K562 (cell line): ENCODE measurements at regions not wholly inside any gene's neighbourhood (a gene's known extent, or its start where the extent isn't known, plus 50 kb on each side); places are given as distances from the start of the nearest gene placed in this dataset.

ENCODE experiments used
- ATAC-seq: fragments of 200-7000 bp; cut with Tn5 transposase; 3 replicates; pipeline ENCODE4 v1.9.1; 2020; ENCODE audit warnings: moderate library complexity
- BruUV-seq: library from RNA; stranded (reverse); fragments of 400-500 nt; replicated peaks from 2 replicates; lab custom pipeline; 2021; lab: Mats Ljungman, UMichigan
- CTCF ChIA-PET: fragments of 300-600 bp; formaldehyde crosslinking; extraction: SDS; loops from one replicate; lab custom pipeline; 2021; ENCODE audit warnings: low intra/inter-chr PET ratio; lab: Yijun Ruan, JAX
- POLR2A ChIA-PET: fragments of 300-600, 350-650 bp; sonication (Branson Sonifier 250); formaldehyde crosslinking; extraction: SDS; loops from one replicate; lab custom pipeline; 2021; ENCODE audit warnings: antibody characterized with exemption, inconsistent platforms; lab: Yijun Ruan, JAX
- DNase-seq, 4 experiments: peaks; one replicate each; pipeline versions ENCODE4 v3.0.0 to v3.0.0-alpha.2; 2011 to 2018; ENCODE audit warnings: low spot score in 3 of 4, mixed read lengths in 3 of 4; ENCODE audit errors: extremely low read depth in 1 of 4
- FAIRE-seq: peaks from 2 replicates; lab custom pipeline; 2011; peaks lifted over from hg19 to GRCh38; lab: Jason Lieb, UNC
- H2AFZ ChIP-seq: 2 replicates; pipeline ENCODE4 v1.6.0; 2011; ENCODE audit warnings: low read depth, low read length, control low read depth, inconsistent platforms
- H3K27ac ChIP-seq: fragments of 200-600 bp; 3 replicates; pipeline ENCODE4 v1.8.0; 2011; ENCODE audit warnings: low read depth, mild to moderate bottlenecking, control low read depth, inconsistent platforms, low read length, moderate library complexity, mixed read lengths; ENCODE audit errors: extremely low read depth
- H3K27me3 ChIP-seq, 2 experiments: fragments of 300-600 bp in 1 of 2; 2 replicates in 1 of 2; 3 replicates in 1 of 2; pipeline versions ENCODE4 v1.6.0 to v1.8.0; 2011; ENCODE audit warnings: inconsistent platforms in 2 of 2, low read length in 2 of 2, mild to moderate bottlenecking in 1 of 2, mixed read lengths in 1 of 2, moderate library complexity in 1 of 2; ENCODE audit not compliant: control insufficient read depth in 2 of 2, insufficient read depth in 2 of 2
- H3K36me3 ChIP-seq: fragments of 300-600 bp; 3 replicates; pipeline ENCODE4 v1.8.0; 2011; ENCODE audit warnings: mild to moderate bottlenecking, low read length, inconsistent platforms; ENCODE audit not compliant: control insufficient read depth, insufficient read depth
- H3K4me1 ChIP-seq, 2 experiments: fragments of 200-600 bp in 1 of 2; replicated peaks in 1 of 2; 2 replicates in 1 of 2; 3 replicates in 1 of 2; pipeline versions ENCODE4 v1.5.1 to v1.8.0; 2011; ENCODE audit warnings: inconsistent platforms in 2 of 2, low read length in 2 of 2, mild to moderate bottlenecking in 1 of 2, mixed read lengths in 1 of 2, moderate library complexity in 1 of 2; ENCODE audit not compliant: control insufficient read depth in 2 of 2, insufficient read depth in 2 of 2
- H3K4me2 ChIP-seq: 2 replicates; pipeline ENCODE4 v1.6.1; 2011; ENCODE audit warnings: low read length, control low read depth, inconsistent platforms, mixed read lengths; ENCODE audit not compliant: insufficient read depth
- H3K4me3 ChIP-seq: fragments of 200-600 bp; sonication (generic), shearing (Covaris generic); 2 replicates; pipeline ENCODE4 v1.5.1; 2016; ENCODE audit warnings: control low read depth, inconsistent platforms
- H3K79me2 ChIP-seq: fragments of 200-600 bp; 3 replicates; pipeline ENCODE4 v1.8.0; 2011; ENCODE audit warnings: low read length, inconsistent platforms; ENCODE audit not compliant: control insufficient read depth, insufficient read depth
- H3K9ac ChIP-seq, 2 experiments: 2 replicates each; pipeline versions ENCODE4 v1.6.0 to v1.6.1; 2011; ENCODE audit warnings: low read depth in 2 of 2, low read length in 2 of 2, control low read depth in 1 of 2, inconsistent platforms in 1 of 2, mild to moderate bottlenecking in 1 of 2, mixed read lengths in 1 of 2; ENCODE audit not compliant: insufficient read depth in 1 of 2
- H3K9me1 ChIP-seq: one replicate; pipeline ENCODE4 v1.6.0; 2011; ENCODE audit warnings: inconsistent platforms, mild to moderate bottlenecking, low read length, moderate library complexity; ENCODE audit not compliant: control insufficient read depth, insufficient read depth
- H3K9me3 ChIP-seq: replicated peaks from 2 replicates; pipeline ENCODE4 v1.5.1; 2011; ENCODE audit warnings: low read depth, low read length, inconsistent platforms; ENCODE audit not compliant: control insufficient read depth, insufficient read depth
- H4K20me1 ChIP-seq: replicated peaks from 2 replicates; pipeline ENCODE4 v1.6.1; 2011; ENCODE audit warnings: low read length, inconsistent platforms, mixed read lengths; ENCODE audit not compliant: control insufficient read depth, insufficient read depth
- BCLAF1 ChIP-seq, 2 experiments: fragments of 450-650 bp in 1 of 2; IDR thresholded peaks; 2 replicates each; pipeline ENCODE4 v1.6.1; 2011 to 2017; ENCODE audit warnings: low read depth in 2 of 2, antibody characterized with exemption in 1 of 2, borderline replicate concordance in 1 of 2, low read length in 1 of 2, mild to moderate bottlenecking in 1 of 2, mixed read lengths in 1 of 2; ENCODE audit not compliant: control insufficient read depth in 1 of 2
- CEBPG ChIP-seq, 3 experiments: fragments of 200-800 bp in 1 of 3; sonication (Bioruptor generic) in 1 of 3; sonication (generic) in 1 of 3; formaldehyde crosslinking in 1 of 3; IDR thresholded peaks in 2 of 3; conservative IDR thresholded peaks in 1 of 3; 2 replicates each; pipeline versions ENCODE4 v1.6.1 to v1.8.0; 2016 to 2022; ENCODE audit warnings: missing compliant biosample characterization in 2 of 3, missing genetic modification characterization in 2 of 3, mild to moderate bottlenecking in 1 of 3, missing genetic modification reagents in 1 of 3
- EP400 ChIP-seq: fragments of 450-650 bp; IDR thresholded peaks from 2 replicates; pipeline ENCODE4 v1.6.1; 2017; ENCODE audit warnings: antibody characterized with exemption, mild to moderate bottlenecking, moderate library complexity
- HDAC3 ChIP-seq: fragments of 450-650 bp; IDR thresholded peaks from 2 replicates; pipeline ENCODE4 v1.6.1; 2018; ENCODE audit warnings: borderline replicate concordance, mild to moderate bottlenecking, moderate library complexity; ENCODE audit not compliant: partially characterized antibody
- MTA2 ChIP-seq: fragments of 450-650 bp; IDR thresholded peaks from 2 replicates; pipeline ENCODE4 v1.6.1; 2016; ENCODE audit warnings: low read depth
- NRF1 ChIP-seq, 2 experiments: fragments of 450-650 bp; IDR thresholded peaks in 1 of 2; conservative IDR thresholded peaks in 1 of 2; 2 replicates each; pipeline ENCODE4 v1.6.1; 2014; ENCODE audit warnings: mild to moderate bottlenecking in 2 of 2
- NUFIP1 ChIP-seq: fragments of 450-650 bp; IDR thresholded peaks from 2 replicates; pipeline ENCODE4 v1.6.1; 2018; ENCODE audit not compliant: partially characterized antibody
- TCF7L2 ChIP-seq: fragments of 150-350 bp; IDR thresholded peaks from 2 replicates; pipeline ENCODE4 v1.6.1; 2016; ENCODE audit warnings: low read depth, mild to moderate bottlenecking, low read length, moderate library complexity
- ZNF354B ChIP-seq: fragments of 250-450 bp; sonication (Bioruptor Pico); IDR thresholded peaks from 2 replicates; pipeline ENCODE4 v1.4.0; 2020
- ZNF408 ChIP-seq: fragments of 250-450 bp; sonication (Bioruptor Pico); IDR thresholded peaks from 2 replicates; pipeline ENCODE4 v1.4.0; 2020; ENCODE audit warnings: low read depth, mild to moderate bottlenecking, moderate library complexity
- WGBS: fragments of 100-300 bp; shearing (Covaris generic); methylation state at CpG from one replicate; pipeline ENCODE4 v1.1.6; 2016; ENCODE audit warnings: low coverage, mixed read lengths; ENCODE audit not compliant: insufficient coverage; ENCODE audit errors: missing lambda C conversion rate; 5-methylcytosine and 5-hydroxymethylcytosine counted together
- in situ Hi-C: fragments of 300-500 bp; cut with MboI; formaldehyde crosslinking; loops from 4 replicates; pipeline ENCODE4 v1.15.0; 2018; ENCODE audit warnings: inconsistent platforms, mixed read lengths
- intact Hi-C: fragments of 100-400 bp; cut with micrococcal nuclease; formaldehyde crosslinking; loops from 2 replicates; pipeline ENCODE4 v1.14.2; 2022
- TF ChIP-seq, protein P1 (sequence below): fragments of 150-350 bp; conservative IDR thresholded peaks from 2 replicates; pipeline ENCODE4 v1.6.1; 2014; ENCODE audit warnings: low read length

DNA sequence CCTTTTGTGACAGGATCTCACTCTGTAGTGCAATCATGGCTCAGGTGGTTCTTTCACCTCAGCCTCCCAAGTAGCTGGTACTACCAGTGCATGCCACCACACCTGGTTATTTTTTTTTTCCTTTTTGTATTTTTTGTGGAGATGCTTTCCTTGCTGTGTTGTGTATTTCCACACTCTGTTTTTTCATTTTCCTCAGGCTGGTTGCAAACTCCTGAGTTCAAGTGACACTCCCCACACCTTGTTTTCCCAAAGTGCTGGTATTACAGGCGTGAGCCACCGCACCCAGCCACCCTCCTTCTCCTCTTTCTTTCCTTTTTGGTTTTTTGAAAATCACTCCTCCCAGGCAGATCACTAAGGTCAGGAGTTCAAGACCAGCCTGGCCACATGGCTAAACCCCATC, 65.0 kb downstream of the MYCN start:
- no peak for TF ChIP-seq HDAC3
- no peak for TF ChIP-seq BCLAF1 (IDR thresholded peaks at IDR 0.05; ENCODE audit: borderline replicate concordance in 1 of 2, control insufficient read depth in 1 of 2, low read depth in 2 of 2, low read length in 1 of 2)
- TF ChIP-seq TCF7L2: no peak
- no peak for TF ChIP-seq NRF1 (conservative IDR thresholded peaks at IDR 0.05 in 1 of 2, IDR thresholded peaks at IDR 0.05 in 1 of 2)
- no peak for TF ChIP-seq ZNF408 (CRISPR knock-in tag)
- TF ChIP-seq MTA2: no peak
- no peak for TF ChIP-seq CEBPG (CRISPR knock-in tag; IDR thresholded peaks at IDR 0.05)
- no peak for TF ChIP-seq CEBPG (tag; conservative IDR thresholded peaks at IDR 0.05 in 1 of 2, IDR thresholded peaks at IDR 0.05 in 1 of 2)
- no peak for TF ChIP-seq EP400
- TF ChIP-seq NUFIP1: no peak
- TF ChIP-seq, protein P1, sequence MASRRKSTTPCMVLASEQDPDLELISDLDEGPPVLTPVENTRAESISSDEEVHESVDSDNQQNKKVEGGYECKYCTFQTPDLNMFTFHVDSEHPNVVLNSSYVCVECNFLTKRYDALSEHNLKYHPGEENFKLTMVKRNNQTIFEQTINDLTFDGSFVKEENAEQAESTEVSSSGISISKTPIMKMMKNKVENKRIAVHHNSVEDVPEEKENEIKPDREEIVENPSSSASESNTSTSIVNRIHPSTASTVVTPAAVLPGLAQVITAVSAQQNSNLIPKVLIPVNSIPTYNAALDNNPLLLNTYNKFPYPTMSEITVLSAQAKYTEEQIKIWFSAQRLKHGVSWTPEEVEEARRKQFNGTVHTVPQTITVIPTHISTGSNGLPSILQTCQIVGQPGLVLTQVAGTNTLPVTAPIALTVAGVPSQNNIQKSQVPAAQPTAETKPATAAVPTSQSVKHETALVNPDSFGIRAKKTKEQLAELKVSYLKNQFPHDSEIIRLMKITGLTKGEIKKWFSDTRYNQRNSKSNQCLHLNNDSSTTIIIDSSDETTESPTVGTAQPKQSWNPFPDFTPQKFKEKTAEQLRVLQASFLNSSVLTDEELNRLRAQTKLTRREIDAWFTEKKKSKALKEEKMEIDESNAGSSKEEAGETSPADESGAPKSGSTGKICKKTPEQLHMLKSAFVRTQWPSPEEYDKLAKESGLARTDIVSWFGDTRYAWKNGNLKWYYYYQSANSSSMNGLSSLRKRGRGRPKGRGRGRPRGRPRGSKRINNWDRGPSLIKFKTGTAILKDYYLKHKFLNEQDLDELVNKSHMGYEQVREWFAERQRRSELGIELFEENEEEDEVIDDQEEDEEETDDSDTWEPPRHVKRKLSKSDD: no peak
- no peak for TF ChIP-seq ZNF354B (CRISPR knock-in tag)
- in situ Hi-C loops: no loop called here
- Histone ChIP-seq H3K4me1 (no peaks in the 10 kb centered on the region), H3K4me3 (no peak overlapping the region), H3K4me2 (no peak overlapping the region), H3K27ac (no peak overlapping the region), H3K9ac (no peak overlapping the region), H3K9me3 (no peaks in the 10 kb centered on the region), H4K20me1 (no peaks in the 10 kb centered on the region), H3K9me1 (no peaks in the 10 kb centered on the region), H3K27me3 (no peaks in the 10 kb centered on the region; a peak in 3 of 5 replicates), H2AFZ (no peak overlapping the region), H3K79me2 (no peaks in the 10 kb centered on the region), H3K36me3 (no peaks in the 10 kb centered on the region)
- intact Hi-C loops: no loop called here
- ATAC-seq (no peak), DNase-seq (no peak), FAIRE-seq (no peak)
- 0% methylated on average over 2 of the region's 2 CpGs for WGBS
- CTCF ChIA-PET: no interaction called here
- POLR2A ChIA-PET: no interaction called here
- BruUV-seq: no TSS peak
